T-cell (primary cell): ENCODE measurements at regions not wholly inside any gene's neighbourhood (a gene's known extent, or its start where the extent isn't known, plus 50 kb on each side); places are given as distances from the start of the nearest gene placed in this dataset.

Source experiments
- ATAC-seq, 4 experiments: fragments of 200-7000 bp in 3 of 4; fragments of 150-1000 bp in 1 of 4; cut with Tn5 transposase; replicated peaks in 1 of 4; 1 replicate in 3 of 4; 2 replicates in 1 of 4; pipeline ENCODE4 v1.10.0; 2021; ENCODE audit warnings: moderate library complexity in 3 of 4, mild to moderate bottlenecking in 2 of 4, moderate number of reproducible peaks in 1 of 4
- CTCF ChIA-PET, 2 donors: fragments of 300-600 bp; sonication (Branson Sonifier 250); formaldehyde crosslinking; loops; one replicate each; lab custom pipeline; 2022; ENCODE audit warnings: antibody characterized with exemption in 2 of 2; lab: Charles Lee
- POLR2A ChIA-PET, 2 donors: fragments of 300-600 bp; sonication (Branson Sonifier 250); formaldehyde crosslinking; loops; one replicate each; lab custom pipeline; 2022; ENCODE audit warnings: antibody characterized with exemption in 2 of 2; lab: Charles Lee
- DNase-seq, 35 experiments: peaks; one replicate each; pipeline versions ENCODE4 v3.0.0 to v3.0.0-alpha.2; 2013 to 2023
- H3K27ac ChIP-seq: one replicate; pipeline ENCODE4 v1.5.1; 2013; ENCODE audit warnings: low read length
- H3K27me3 ChIP-seq, 2 experiments: replicated peaks in 1 of 2; 1 replicate in 1 of 2; 2 replicates in 1 of 2; pipeline versions ENCODE4 v1.6.1 to v1.7.0; 2013; ENCODE audit warnings: low read length in 1 of 2, mixed read lengths in 1 of 2; ENCODE audit not compliant: control insufficient read depth in 2 of 2, insufficient read depth in 2 of 2; ENCODE audit errors: extremely low read depth in 1 of 2
- H3K36me3 ChIP-seq, 2 donors: 1 replicate in 1 of 2; 2 replicates in 1 of 2; pipeline versions ENCODE4 v1.6.1 to v1.7.0; 2013; ENCODE audit warnings: low read length in 1 of 2; ENCODE audit not compliant: control insufficient read depth in 2 of 2, insufficient read depth in 1 of 2; ENCODE audit errors: extremely low read depth in 1 of 2
- H3K4me1 ChIP-seq, 2 experiments: 1 replicate in 1 of 2; 2 replicates in 1 of 2; pipeline versions ENCODE4 v1.6.1 to v1.7.0; 2013; ENCODE audit warnings: low read length in 2 of 2, mixed read lengths in 1 of 2; ENCODE audit not compliant: insufficient read depth in 2 of 2, control insufficient read depth in 1 of 2; ENCODE audit errors: extremely low read depth in 1 of 2
- H3K4me3 ChIP-seq, 2 donors: 1 replicate in 1 of 2; 2 replicates in 1 of 2; pipeline versions ENCODE4 v1.5.1 to v1.7.0; 2013; ENCODE audit warnings: mild to moderate bottlenecking in 2 of 2, low read length in 1 of 2, moderate library complexity in 1 of 2; ENCODE audit not compliant: control insufficient read depth in 1 of 2; ENCODE audit errors: extremely low read depth in 1 of 2
- H3K9me3 ChIP-seq: 2 replicates; pipeline ENCODE4 v1.7.0; 2013
- H3K27ac Mint-ChIP-seq, 2 donors: one replicate each; pipeline ENCODE4 v1.8.0; 2020 to 2021; ENCODE audit warnings: mild to moderate bottlenecking in 2 of 2, mixed read lengths in 2 of 2
- H3K27me3 Mint-ChIP-seq, 2 donors: one replicate each; pipeline ENCODE4 v1.8.0; 2021 to 2022; ENCODE audit warnings: mixed read lengths in 2 of 2
- H3K36me3 Mint-ChIP-seq: one replicate; pipeline ENCODE4 v1.8.0; 2021; ENCODE audit warnings: mixed read lengths
- H3K4me1 Mint-ChIP-seq, 3 donors: one replicate each; pipeline ENCODE4 v1.8.0; 2020 to 2022; ENCODE audit warnings: mixed read lengths in 3 of 3, mild to moderate bottlenecking in 1 of 3
- H3K4me3 Mint-ChIP-seq, 3 donors: one replicate each; pipeline ENCODE4 v1.8.0; 2020 to 2022; ENCODE audit warnings: mild to moderate bottlenecking in 3 of 3, mixed read lengths in 3 of 3, moderate library complexity in 3 of 3
- H3K9me3 Mint-ChIP-seq, 3 donors: one replicate each; pipeline ENCODE4 v1.8.0; 2020 to 2022; ENCODE audit warnings: mixed read lengths in 3 of 3
- WGBS: methylation state at CpG from one replicate; pipeline ENCODE4 v1.1.5; 2013; ENCODE audit warnings: missing lambda C conversion rate; ENCODE audit not compliant: insufficient coverage; 5-methylcytosine and 5-hydroxymethylcytosine counted together

DNA sequence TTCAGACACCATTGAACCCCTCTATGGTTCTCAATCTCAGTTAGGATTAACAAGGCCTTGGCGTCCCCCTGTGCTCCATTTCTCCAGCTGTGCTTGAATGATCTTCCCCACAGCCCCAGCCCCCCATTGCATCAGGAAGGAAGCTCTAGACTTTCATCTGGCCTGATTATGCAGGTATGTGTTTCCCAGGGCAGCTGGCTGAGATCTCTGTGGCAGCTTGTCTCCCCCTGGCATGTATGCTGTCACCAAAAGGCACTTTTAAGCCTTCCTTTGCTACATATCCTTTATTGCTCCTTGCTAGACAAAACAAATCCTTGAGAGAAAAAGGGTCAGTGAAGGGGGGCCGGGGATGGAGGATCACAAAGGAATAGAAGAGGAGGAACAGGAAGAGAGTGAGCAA is 1056.0 kb upstream of the SLIT2 start:
- H3K9me3 Mint-ChIP-seq: peaks cover 8 to 12% (median 10%) of the 10 kb centered on the region in 3 donors
- ChIA-PET POLR2A (no interaction called here), CTCF (no interaction called here)
- H3K4me1 Mint-ChIP-seq: no peaks in the 10 kb centered on the region
- no peaks in the 10 kb centered on the region for H3K36me3 Mint-ChIP-seq
- DNase-seq (no peak), ATAC-seq (no peak)
- H3K27me3 Mint-ChIP-seq: no peaks in the 10 kb centered on the region
- no peaks in the 10 kb centered on the region for H3K4me1 ChIP-seq
- no peaks in the 10 kb centered on the region for H3K27me3 ChIP-seq
- no peaks in the 10 kb centered on the region for H3K9me3 ChIP-seq
- H3K4me3 ChIP-seq: no peak overlapping the region
- no peak overlapping the region for H3K27ac ChIP-seq
- WGBS: 80% methylated on average over 1 of the region's 2 CpGs
- no peaks in the 10 kb centered on the region for H3K36me3 ChIP-seq
- no peak overlapping the region for H3K27ac Mint-ChIP-seq
- H3K4me3 Mint-ChIP-seq: no peak overlapping the region

DNA sequence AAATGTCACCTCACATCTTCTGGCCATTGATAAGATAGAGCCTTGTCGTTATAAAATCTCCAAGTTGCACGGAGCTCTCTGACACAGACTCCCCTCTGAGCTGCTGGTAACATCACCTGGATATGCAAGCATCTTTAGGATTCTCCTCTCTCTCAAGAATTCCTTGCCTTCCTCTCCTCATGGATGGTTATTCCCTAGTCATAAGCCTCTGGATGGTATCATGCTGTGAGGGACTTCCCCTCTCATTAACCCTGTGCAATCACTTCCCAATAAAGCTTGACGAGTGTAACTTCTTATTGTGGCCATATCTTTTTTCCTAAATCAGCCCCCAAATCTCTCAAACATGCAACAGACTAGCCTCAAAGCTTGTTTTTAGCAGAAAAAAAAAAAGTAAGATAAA is 1057.0 kb upstream of the SLIT2 start:
- Histone ChIP-seq H3K4me1 (no peaks in the 10 kb centered on the region), H3K4me3 (no peak overlapping the region), H3K27me3 (no peaks in the 10 kb centered on the region), H3K27ac (no peak overlapping the region), H3K9me3 (no peaks in the 10 kb centered on the region), H3K36me3 (no peaks in the 10 kb centered on the region)
- no peaks in the 10 kb centered on the region for H3K4me1 Mint-ChIP-seq
- no peak overlapping the region for H3K4me3 Mint-ChIP-seq
- WGBS: no CpG with 5 or more reads among the region's 3 CpGs
- H3K27ac Mint-ChIP-seq: no peak overlapping the region
- ChIA-PET POLR2A (no interaction called here), CTCF (no interaction called here)
- H3K27me3 Mint-ChIP-seq: no peaks in the 10 kb centered on the region
- no peak for ATAC-seq
- no peaks in the 10 kb centered on the region for H3K36me3 Mint-ChIP-seq
- DNase-seq: no peak
- H3K9me3 Mint-ChIP-seq: peaks cover 8 to 15% (median 12%) of the 10 kb centered on the region in 3 donors

DNA sequence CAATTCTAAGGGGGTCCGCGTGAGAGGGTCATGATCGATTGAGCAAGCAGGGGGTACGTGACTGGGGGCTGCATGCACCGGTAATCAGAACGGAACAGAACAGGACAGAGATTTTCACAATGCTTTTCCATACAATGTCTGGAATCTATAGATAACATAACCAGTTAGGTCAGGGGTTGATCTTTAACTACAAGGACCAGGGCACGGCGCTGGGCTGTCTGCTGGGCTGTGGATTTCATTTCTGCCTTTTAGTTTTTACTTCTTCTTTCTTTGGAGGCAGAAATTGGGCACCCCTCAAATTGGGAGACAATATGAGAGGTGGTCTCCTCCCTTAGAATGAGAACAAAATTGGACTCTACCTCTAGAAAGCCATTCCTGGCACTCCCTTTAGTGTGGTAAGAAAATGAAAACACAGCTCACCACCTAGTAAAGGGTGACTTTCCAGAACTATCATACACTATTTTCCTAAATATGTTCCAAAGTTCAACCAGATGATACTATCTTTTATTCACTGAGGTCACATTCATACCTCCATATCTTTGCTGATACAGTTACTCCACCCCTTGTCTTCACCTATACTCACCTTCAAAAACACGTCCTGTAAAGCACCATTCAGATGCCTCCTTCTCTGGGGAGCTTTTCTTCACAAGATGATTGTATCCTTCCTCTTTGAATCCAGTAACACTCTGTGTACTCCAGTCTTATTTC is 1058.3 kb upstream of the SLIT2 start:
- no peaks in the 10 kb centered on the region for H3K4me1 ChIP-seq
- H3K27ac ChIP-seq: no peak overlapping the region
- CTCF ChIA-PET: no interaction called here
- DNase-seq (no peak), ATAC-seq (no peak)
- no peaks in the 10 kb centered on the region for H3K9me3 ChIP-seq
- no peaks in the 10 kb centered on the region for H3K27me3 Mint-ChIP-seq
- H3K27ac Mint-ChIP-seq: no peak overlapping the region
- 14% methylated on average over 1 of the region's 9 CpGs for WGBS
- H3K4me3 Mint-ChIP-seq: no peak overlapping the region
- H3K27me3 ChIP-seq: no peaks in the 10 kb centered on the region
- no peak overlapping the region for H3K4me3 ChIP-seq
- peaks cover 7 to 16% (median 8%) of the 10 kb centered on the region in 3 donors for H3K9me3 Mint-ChIP-seq
- no peaks in the 10 kb centered on the region for H3K36me3 ChIP-seq
- POLR2A ChIA-PET: no interaction called here
- H3K36me3 Mint-ChIP-seq: no peaks in the 10 kb centered on the region
- no peaks in the 10 kb centered on the region for H3K4me1 Mint-ChIP-seq

DNA sequence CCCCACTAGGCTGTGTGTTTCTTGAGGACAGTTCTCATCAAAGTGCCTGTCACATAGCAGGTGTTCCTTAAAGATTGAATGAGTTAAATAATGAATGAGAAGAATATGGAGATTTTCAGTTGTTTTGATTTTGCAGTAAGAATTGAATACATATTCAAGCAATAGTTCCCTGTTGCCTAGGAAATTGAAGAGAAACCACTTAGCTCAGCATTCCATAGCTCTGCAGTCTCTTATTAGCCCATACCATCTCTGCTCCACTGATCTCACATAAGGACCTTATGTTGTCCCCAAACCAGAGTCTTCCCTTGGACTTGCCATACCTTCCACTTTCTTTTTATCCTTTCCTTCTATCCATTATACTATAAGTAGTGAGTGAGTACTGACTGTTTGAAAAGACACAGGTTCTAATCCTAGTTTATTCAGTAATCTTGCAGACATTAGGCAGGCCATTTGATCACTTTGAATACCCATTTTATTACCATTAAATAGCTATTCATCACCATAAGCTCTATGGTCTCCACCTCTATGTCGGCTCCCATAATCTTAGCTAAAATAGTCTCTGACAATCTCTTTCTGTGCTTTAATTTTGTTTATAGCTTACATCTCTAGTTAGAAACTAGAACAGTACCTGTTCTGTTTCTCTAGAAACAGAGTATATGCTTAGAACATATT is 1059.6 kb upstream of the SLIT2 start:
- Histone ChIP-seq H3K4me3 (no peak overlapping the region), H3K4me1 (no peaks in the 10 kb centered on the region), H3K27me3 (no peaks in the 10 kb centered on the region), H3K36me3 (no peaks in the 10 kb centered on the region), H3K9me3 (no peaks in the 10 kb centered on the region), H3K27ac (no peak overlapping the region)
- no peak overlapping the region for H3K4me3 Mint-ChIP-seq
- ATAC-seq (no peak), DNase-seq (no peak)
- ChIA-PET POLR2A (no interaction called here), CTCF (no interaction called here)
- H3K4me1 Mint-ChIP-seq: no peaks in the 10 kb centered on the region
- H3K9me3 Mint-ChIP-seq: peaks cover 10 to 20% (median 12%) of the 10 kb centered on the region in 3 donors
- WGBS: no CpG with 5 or more reads among the region's 1 CpG
- no peaks in the 10 kb centered on the region for H3K36me3 Mint-ChIP-seq
- no peak overlapping the region for H3K27ac Mint-ChIP-seq
- H3K27me3 Mint-ChIP-seq: no peaks in the 10 kb centered on the region

DNA sequence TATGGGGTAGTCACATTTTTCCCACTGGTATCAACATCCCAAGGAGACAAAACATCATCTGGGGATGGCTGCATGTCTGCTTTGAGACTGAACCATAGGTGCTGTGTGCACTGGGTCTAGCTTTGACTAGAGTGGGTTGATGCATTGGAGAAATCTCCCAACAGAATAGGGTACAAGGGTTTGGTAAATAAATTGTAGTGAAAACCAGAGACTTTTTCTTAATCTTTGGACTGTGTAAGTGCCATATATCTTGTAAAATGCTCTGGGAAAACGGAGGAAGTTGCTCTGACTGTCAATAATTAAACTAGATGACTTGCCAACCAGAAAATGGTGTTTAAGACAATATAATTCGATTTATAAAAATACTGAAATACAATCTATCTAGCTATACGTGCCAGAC is 1064.0 kb upstream of the SLIT2 start:
- no peak overlapping the region for H3K4me3 ChIP-seq
- no peaks in the 10 kb centered on the region for H3K36me3 ChIP-seq
- no peaks in the 10 kb centered on the region for H3K36me3 Mint-ChIP-seq
- no peaks in the 10 kb centered on the region for H3K27me3 Mint-ChIP-seq
- no peaks in the 10 kb centered on the region for H3K9me3 ChIP-seq
- H3K4me1 Mint-ChIP-seq: no peaks in the 10 kb centered on the region
- WGBS: no CpG with 5 or more reads among the region's 3 CpGs
- ATAC-seq: no peak
- DNase-seq: no peak
- ChIA-PET POLR2A (no interaction called here), CTCF (no interaction called here)
- peaks cover 4 to 15% (median 11%) of the 10 kb centered on the region in 3 donors for H3K9me3 Mint-ChIP-seq
- H3K4me3 Mint-ChIP-seq: no peak overlapping the region
- H3K27ac ChIP-seq: no peak overlapping the region
- no peaks in the 10 kb centered on the region for H3K4me1 ChIP-seq
- H3K27me3 ChIP-seq: no peaks in the 10 kb centered on the region
- no peak overlapping the region for H3K27ac Mint-ChIP-seq

DNA sequence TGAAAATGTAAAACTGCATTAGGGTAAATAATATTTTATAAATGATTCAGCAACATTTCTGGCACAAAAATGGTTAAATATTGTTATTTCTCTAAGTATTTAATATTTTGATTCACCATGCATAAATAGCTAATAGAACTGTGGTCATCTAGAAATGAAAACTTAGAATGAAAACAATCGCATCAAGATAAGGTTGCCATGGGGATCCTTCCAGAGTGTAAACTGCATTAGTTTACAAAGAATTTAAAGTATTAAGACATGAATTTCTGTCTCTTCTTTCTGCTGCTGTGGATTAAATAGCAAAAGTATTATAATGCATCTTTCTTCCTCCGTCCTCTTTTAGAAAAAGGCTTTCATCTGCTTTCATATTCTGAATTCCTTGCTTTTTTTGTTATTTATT is 1064.6 kb upstream of the SLIT2 start:
- no peak overlapping the region for H3K27ac ChIP-seq
- no peaks in the 10 kb centered on the region for H3K27me3 Mint-ChIP-seq
- H3K9me3 Mint-ChIP-seq: peaks cover 6 to 15% (median 11%) of the 10 kb centered on the region in 3 donors
- H3K27me3 ChIP-seq: no peaks in the 10 kb centered on the region
- H3K27ac Mint-ChIP-seq: no peak overlapping the region
- CTCF ChIA-PET: no interaction called here
- no peaks in the 10 kb centered on the region for H3K4me1 ChIP-seq
- no peaks in the 10 kb centered on the region for H3K36me3 Mint-ChIP-seq
- no peaks in the 10 kb centered on the region for H3K9me3 ChIP-seq
- POLR2A ChIA-PET: no interaction called here
- ATAC-seq (no peak), DNase-seq (no peak)
- no peak overlapping the region for H3K4me3 Mint-ChIP-seq
- H3K4me3 ChIP-seq: no peak overlapping the region
- WGBS: no CpG with 5 or more reads among the region's 2 CpGs
- no peaks in the 10 kb centered on the region for H3K4me1 Mint-ChIP-seq
- H3K36me3 ChIP-seq: no peaks in the 10 kb centered on the region
